ENCODE measurements at regions not wholly inside any gene's neighbourhood (a gene's known extent, or its start where the extent isn't known, plus 50 kb on each side); places are given as distances from the start of the nearest gene placed in this dataset.

DNA sequence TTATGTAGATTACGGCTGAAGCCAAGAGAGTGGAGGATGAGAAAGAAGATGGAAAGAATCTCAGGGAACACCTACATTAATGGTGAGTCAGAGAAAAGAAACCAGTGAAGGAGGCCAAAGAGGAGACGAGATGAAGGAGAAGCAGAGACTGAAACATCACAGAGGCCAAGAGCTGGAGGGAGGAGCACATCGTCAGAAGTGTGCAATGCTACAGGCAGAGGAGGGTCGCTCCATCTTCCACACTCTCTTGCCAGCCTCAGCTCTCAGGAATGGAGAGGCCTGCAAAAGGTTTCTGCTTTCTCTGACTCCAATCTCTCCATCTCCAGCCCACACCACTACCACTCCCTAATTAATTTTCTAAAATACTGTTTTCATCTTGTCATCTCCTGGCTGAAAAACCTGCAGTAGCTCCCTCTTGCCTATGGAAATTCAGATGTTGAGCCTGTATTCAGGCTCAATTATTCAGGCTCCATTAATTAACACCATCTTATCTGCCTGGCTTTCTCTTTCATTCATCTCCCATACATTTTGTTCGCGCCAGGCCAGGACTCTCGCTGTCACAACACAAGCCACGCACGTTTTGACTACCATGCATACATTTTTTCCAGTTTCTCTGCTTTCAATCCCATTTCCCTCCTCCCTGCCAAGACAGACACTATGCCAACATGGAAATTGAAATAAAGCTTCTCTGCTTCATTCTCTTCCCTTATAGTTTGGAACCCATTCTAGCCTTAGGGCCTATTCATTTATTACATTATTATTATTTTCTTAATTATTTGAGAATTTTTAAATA is 165.8 kb downstream of the INHBA start:
- DNase-seq (ENCODE audit: extremely low read depth, low read depth): no peak

DNA sequence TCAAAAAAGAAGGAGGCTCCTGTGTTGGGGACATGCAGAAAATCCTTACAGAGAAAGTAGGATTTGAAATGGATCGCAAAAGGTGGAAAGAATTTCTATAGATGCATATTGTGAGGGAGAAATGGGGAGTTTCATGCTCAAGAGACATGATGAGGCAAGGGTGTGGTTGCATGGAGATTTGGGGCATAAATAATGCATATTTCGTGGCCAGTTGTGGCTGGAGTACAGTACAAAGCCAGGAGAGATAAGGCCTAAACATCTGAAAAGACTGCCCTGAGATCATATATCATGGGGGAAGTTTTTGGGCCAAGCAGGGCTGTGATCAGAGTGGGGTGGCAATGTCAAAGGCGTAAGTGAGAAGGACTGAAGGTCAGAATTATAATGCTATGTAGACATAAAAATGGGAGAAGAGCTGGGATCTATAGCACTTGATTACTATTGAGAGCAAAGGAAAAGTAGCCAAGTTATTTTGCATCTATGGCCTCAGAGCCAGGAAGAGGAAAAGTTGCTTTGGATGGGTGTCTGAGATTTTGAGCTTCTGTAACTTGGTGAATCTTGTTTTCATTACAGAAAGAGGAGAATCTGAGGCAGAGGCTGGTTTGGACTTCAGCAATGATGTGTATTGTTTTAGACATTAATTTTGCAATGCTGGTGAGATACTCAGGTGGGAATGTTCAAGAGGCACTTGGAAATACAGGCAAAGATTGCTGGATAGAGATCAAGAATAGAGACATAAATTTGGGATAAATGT is 166.6 kb downstream of the INHBA start:
- no peak for DNase-seq (ENCODE audit: extremely low read depth, low read depth)

DNA sequence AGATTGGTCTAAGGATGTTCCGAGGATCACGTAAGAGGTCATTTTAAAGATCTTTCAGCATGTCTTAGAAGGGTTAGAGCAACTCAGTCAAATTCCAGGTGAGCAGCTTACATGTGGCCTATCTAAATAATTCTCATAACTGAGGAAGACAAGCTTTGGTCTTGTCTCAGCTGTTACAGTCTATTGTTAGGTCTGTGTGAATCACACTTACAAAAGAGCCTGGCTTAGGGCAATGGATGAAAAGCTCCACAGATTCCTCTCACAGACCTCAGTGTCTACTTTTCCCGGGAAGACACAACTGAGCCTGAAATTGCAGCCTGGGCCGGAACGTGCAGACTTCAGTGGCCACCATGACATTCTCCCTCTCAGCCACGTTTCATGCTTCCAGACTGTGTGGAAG is 173.1 kb downstream of the INHBA start:
- no peak for DNase-seq (ENCODE audit: extremely low read depth, low read depth)

DNA sequence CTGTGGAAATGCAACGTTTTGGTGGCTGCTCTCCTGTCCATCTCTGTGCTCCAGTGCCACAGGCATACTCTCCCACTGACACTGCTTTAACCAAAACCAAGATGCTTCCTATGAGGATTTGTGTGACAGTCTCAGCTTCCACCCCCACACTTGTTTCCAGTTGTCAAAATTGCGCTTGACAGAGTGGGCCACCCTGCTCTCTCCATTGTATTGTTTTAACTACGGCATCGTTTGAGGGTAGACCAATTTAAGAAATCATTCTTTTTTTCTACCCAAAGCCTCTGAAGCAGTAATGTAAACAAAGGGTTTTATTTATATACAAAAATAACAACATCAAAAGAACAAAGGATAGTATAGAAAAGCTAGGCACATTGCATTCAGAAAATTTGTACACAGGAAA is 178.0 kb downstream of the INHBA start:
- DNase-seq (ENCODE audit: extremely low read depth, low read depth): no peak

DNA sequence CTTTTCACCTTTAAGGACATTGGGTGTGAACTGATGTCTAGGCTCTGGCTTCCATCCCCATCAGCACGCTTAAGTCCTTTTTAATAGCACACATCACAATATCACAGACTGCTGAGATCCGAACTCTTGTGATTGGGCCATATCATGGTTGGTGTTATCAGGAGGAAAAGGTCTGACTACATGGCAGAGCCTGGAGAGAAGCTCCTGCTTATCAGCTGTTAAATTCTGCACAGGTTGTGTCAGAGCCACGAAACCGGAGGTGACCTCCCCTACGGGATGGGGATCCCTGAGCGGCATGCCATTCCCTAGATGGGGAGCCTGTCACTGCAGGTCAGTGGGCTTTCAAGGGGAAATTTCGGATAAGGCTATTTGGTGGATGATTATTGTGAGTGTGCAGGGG is 182.4 kb downstream of the INHBA start:
- DNase-seq (ENCODE audit: extremely low read depth, low read depth): no peak

DNA sequence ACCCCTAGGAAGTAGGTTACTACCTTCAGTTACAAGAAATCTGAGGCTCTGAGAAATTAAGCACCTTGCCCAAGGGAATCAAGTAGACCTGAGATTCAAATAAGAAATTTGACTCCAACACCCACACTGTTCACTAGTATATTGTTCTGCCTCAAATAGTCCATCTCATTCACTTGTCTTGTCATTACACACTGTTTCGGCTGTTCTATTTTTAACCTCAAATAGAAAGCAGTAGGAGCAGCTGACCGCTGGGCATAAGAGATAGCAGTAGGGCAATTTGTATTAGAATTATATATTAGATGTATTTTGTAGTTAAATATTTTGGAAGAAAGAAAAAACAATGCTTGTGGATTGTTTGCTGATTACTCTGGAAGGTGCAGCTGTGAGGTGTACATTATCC is 185.1 kb downstream of the INHBA start:
- DNase-seq (ENCODE audit: extremely low read depth, low read depth): no peak

DNA sequence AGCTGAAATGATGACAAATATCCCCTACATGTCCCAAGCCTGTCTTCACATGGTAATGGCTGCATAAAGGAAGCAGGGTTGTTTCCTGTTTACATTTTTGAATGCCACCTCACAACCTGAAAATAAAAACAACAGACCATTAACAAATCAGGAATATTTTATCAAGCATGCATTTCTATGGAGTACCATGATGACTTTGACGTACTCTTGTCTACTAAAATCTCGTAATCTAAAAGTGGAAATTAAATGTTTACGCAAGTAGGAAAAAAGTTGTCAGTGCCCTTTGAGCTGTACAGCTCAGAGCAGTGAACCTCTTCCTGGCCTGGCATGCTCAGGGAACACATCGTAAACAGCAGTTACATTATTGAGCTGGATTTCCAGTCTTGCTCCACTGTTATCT is 194.1 kb downstream of the INHBA start:
- DNase-seq (ENCODE audit: extremely low read depth, low read depth): no peak

DNA sequence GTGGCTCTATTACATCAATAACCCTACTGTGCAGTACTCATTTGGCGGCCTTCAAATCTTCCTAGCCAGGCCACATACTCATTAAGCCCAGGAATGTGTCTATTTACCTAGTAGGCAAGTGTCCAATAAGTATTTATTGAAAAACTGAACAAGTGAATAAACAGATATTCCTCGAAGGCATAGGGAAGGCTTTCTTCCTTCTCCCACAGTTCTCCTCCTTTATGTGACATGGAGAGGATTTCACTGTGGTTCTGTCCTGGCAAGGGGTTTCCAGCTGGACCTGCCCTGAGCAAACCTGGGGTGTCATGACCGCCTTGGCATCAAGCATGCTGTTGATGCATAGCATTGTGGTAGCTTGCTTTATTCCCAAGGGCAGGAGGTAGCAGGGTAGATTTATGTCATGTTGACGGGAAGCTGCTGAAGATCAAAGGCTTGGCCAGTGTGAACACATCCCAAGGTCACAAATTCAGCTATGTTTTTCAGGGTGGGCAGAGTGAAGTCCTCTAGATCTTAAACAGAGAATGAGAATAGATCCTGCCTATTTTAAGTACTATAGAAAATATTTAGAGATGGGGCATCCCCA is 195.1 kb downstream of the INHBA start:
- DNase-seq (ENCODE audit: extremely low read depth, low read depth): no peak

DNA sequence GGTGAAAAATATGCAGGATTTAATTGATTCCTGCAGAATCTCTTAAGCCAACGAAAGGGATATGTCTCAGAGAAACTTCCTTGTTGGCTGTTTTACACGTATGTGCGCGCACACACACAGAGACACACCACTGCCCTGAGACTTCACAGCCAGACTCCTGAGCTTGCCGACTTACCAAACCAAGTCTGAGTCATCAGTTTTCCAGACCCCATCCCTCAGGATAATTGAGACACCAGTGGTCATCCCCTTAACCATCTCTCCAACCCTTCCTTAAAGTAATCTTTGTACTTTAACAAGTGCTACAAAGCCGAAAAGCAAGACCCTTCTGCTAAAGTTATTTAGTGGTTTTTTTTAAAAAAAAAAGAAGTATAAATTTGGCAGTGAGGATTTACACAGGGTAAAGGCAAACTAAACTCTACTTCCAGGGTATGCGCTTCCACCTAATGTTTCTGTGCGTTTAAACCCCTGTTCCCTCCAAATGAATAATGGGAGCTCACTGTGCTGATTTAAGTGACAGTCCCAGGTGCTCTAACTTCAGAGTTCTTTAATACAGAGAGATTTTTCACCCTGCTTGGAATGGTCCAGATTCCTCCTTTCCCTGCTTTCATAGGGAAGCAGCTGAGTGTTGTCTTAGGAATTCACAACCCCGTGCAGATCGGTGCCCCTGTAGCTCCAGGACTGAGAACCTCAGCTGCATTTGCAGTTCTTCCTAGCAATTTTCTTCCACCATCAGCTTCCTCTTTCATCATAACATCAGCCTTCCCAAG is 198.5 kb downstream of the INHBA start:
- DNase-seq (ENCODE audit: extremely low read depth, low read depth): no peak

DNA sequence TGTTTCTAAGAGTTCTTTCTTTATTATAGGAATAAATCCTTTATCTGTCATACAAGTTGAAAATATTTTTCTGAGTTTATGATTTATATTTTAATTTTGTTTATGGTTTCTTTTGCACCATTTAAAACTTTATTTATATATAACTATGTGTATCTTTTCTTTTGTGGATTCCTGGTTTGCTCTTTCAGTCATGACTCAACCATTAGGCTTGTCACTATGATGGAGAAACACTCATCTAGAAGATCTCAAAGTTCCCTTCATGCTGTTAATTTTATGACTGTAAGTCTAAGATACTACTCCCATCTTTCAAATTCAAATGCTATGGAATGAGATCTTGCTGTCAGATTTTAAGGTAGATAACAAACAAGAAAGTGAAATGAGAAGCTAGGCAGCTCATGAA is 199.5 kb downstream of the INHBA start:
- no peak for DNase-seq (ENCODE audit: extremely low read depth, low read depth)

DNA sequence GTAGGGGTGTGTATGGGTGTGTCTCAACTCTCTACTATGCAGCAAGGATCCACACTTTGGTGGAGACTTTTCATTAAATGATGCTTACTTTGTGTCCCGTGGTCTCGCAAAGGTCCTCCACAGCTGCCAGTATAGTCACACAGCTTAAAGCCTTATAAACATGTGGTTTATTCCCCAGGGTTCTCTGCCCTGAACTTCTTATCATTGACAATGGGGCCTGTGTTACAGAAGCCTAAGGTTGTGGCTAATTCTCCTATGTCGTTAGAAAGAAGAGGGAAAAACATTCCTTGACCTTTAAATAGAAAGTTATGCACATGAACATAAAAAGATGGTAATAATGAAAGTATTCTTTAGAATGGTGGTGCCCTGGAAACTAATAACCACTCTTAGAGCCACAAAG is 201.4 kb downstream of the INHBA start:
- no peak for DNase-seq (ENCODE audit: extremely low read depth, low read depth)

DNA sequence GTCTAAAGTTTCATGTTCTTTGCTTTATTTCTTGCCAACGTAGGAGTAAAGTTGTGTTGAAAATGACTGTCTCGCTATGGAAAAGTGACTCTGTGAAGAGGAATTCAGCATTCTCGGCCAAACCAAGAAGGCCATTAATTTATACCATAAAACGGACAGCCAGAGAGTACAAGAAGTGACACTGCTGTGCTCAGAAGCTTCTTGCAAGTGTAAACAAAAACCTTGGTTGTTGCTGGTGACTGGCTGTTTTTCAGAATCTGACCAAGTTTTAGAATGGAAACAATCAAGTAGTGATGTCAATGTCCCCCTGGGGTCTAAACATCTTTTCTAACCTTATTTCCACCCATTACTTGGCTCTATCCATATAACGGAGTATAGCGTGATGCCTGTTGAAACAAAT is 201.9 kb downstream of the INHBA start:
- DNase-seq (ENCODE audit: extremely low read depth, low read depth): no peak

DNA sequence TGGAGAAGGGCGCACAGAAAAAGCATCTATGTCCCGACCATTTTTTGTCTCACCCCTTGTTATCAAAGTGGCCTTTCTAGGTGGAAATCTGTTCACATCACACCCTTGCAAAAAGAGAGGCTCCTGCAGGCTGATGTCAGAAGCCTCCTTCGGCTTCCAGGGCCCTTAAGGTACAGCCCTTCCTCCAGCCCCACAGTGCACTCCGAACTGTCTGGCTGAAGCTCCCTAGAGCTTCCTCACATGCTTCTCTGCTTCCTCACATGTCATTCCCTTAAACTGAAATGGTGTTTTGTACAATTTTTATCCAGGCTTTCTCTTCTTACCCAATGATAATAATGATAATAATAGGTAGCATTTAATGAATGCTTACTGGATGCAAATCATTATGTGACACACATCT is 210.3 kb downstream of the INHBA start:
- no peak for DNase-seq (ENCODE audit: extremely low read depth, low read depth)

DNA sequence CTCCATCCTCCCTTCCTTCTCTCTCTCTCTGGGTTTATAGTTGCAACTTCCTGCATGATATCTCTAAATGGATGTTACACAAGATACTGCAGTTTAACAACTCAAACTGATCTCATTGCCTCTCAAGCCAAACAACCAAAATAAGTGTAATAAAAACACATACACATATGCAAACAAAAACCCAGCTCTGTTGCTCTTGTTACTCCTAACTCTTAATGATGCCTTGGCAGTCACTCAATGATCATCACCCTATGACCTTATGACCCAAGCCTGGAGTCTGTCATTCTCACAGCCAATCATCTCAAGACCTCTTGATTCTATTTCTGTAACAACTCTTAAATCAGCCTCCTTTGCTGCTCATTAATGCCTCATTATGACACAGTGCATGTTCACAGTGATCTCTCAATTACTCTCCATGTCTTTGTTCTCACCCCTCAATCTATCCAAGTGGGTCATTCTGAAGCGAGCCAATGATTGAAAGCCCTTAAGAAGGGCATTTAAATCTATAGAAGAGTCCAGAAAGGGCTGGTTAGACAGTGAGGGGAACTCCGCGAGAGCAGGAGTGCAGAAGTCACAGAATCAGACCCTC is 210.9 kb downstream of the INHBA start:
- no peak for DNase-seq (ENCODE audit: extremely low read depth, low read depth)

DNA sequence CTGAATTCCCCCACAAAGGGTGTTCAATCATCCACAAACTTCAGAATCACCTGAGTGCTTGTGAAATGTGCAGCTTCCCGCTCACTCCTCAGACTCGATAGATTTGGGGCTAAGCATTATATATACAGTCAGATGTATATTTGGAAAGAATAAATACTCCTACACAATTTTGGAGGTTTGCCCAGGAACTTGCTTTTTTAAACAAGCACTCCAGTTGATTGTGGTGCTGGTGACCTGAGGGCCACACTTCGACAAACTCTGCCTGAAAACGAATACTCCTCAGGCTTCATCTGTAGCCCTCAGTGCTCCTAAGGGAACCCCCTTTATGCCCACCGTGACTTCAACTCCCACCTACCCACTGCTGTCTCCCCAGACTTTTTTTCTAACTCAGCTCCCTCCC is 211.6 kb downstream of the INHBA start:
- DNase-seq (ENCODE audit: extremely low read depth, low read depth): no peak

DNA sequence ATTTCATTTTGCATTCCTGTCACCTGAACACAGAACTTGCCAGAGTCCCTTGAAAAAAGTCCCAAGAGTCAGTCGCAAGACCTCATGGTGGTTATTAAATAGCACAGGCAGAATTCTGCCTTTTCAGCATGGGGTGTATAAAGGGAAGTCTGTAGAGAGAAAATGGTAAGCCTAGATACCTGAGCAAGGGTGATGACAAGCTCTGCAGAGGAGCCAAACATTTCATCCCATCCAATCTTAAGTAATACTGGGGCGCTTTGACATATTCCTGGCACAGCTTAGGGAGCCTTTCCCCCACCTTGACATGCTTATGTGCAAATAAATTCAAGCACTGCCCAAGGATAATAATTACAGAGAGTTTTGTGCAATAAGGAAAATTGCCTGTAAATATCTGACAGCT is 213.0 kb downstream of the INHBA start:
- no peak for DNase-seq (ENCODE audit: extremely low read depth, low read depth)

DNA sequence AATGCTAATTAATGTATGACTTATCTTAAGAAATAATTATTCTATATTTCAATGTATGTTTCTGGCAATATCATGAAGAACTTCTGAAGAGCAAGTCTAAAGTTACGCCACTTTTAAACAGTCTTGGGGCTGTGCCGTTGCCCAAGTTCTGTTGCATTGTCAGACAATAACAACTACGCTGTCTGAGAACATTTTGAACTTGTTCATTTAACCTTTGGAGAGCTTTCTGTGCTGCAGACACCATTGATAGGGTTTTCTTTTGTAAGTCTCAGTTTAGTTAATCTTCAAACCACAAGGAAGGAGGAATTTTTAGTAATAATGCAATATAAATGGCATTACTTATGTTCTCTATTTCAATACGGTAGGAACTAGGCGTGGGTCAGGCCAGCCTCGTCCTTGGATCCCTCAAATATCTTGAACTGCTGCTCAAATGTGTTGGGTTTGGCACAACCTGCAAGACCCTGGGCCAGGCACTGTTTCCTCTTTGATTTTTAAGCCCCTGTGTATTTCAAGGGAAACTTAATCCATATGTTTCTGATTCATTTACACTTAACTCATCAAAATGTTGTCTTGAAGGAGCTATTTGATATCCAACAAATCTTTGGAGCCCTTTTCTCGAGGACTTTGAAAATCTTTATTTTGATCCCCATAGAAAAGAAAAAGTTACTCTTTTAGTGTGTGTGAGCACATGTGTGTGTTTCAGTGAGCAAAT is 215.5 kb downstream of the INHBA start:
- no peak for DNase-seq (ENCODE audit: extremely low read depth, low read depth)

DNA sequence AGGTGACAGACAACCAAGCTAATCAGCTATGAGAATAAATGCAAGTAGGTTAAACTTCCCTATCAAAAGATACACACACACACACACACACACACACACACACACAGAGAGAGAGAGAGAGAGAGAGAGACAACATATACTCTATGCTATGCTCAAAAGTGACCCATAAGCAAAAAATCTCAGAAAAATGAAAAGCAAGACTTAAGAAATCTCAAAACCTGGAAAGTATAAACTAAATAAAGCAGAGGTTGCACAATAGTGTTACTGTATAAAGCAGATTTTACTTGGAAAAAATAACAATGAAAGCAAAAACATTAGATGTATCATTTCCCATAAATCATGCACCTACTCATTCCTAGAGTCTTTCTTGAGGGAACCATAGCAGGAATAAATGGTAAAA is 221.5 kb downstream of the INHBA start:
- no peak for DNase-seq (ENCODE audit: extremely low read depth, low read depth)

DNA sequence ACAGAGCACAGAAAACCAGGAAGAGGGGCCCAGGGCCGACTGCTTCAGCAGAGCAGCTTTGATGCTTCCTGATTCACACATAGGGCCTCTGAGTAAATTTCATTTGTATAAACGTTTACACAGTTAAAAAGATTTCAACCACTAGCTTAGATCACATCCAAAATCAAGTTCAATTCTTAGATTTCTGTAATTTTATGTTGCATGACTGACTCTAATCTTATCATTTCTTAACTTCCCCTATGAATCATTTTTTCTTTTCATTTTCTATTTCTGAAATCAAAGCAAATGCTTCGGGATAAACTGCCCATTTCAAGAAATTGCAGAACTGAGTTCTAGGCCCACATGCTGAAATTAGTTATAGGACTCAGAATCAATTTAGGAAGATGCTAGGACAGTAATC is 224.7 kb downstream of the INHBA start:
- no peak for DNase-seq (ENCODE audit: extremely low read depth, low read depth)

DNA sequence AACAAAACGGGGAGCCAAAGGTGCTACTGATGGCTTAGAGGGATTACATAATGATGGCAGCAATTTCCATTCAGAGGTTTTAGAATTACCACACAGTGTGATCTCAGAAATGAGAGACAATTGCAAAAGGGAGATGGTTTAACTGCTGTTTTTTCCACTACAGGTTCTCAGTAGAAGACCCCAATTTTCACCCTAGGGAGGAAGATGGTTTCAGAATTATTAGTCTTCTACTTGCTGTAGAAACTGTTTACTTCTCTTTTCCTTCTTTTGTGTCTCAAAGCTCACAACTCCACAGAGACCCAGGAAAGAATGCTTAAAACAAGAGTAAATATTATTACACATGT is 226.5 kb downstream of the INHBA start:
- no peak for DNase-seq (ENCODE audit: extremely low read depth, low read depth)

All from NCI-H460 (cell line).